ENCODE measurements at regions not wholly inside any gene's neighbourhood (a gene's known extent, or its start where the extent isn't known, plus 50 kb on each side); places are given as distances from the start of the nearest gene placed in this dataset.
"Not testable (repeated sequence)": the region's sequence is repeated elsewhere in the genome, so short reads cannot be mapped to it uniquely, and the experiment has no call there.

- H3K27ac ChIP-seq, result no peak overlapping the region
- H3K4me3 ChIP-seq, result no peak overlapping the region
- H3K4me1 ChIP-seq (replicated peaks), result no peaks in the 10 kb centered on the region
- 41% methylated on average over 2 of the region's 2 CpGs for WGBS
- intact Hi-C loops (cut with DNase I), result no loop called here
- H3K9me3 ChIP-seq, result no peaks in the 10 kb centered on the region
- no peaks in the 10 kb centered on the region for H3K27me3 ChIP-seq (replicated peaks; ENCODE audit: insufficient read depth)
- TF ChIP-seq POLR2A (IDR thresholded peaks at IDR 0.05), result no peak
- TF ChIP-seq, protein P1, sequence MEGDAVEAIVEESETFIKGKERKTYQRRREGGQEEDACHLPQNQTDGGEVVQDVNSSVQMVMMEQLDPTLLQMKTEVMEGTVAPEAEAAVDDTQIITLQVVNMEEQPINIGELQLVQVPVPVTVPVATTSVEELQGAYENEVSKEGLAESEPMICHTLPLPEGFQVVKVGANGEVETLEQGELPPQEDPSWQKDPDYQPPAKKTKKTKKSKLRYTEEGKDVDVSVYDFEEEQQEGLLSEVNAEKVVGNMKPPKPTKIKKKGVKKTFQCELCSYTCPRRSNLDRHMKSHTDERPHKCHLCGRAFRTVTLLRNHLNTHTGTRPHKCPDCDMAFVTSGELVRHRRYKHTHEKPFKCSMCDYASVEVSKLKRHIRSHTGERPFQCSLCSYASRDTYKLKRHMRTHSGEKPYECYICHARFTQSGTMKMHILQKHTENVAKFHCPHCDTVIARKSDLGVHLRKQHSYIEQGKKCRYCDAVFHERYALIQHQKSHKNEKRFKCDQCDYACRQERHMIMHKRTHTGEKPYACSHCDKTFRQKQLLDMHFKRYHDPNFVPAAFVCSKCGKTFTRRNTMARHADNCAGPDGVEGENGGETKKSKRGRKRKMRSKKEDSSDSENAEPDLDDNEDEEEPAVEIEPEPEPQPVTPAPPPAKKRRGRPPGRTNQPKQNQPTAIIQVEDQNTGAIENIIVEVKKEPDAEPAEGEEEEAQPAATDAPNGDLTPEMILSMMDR (IDR thresholded peaks at IDR 0.05), result no peak
- TF ChIP-seq POLR2AphosphoS5 (IDR thresholded peaks at IDR 0.05), result no peak
- H3K36me3 ChIP-seq, result no peaks in the 10 kb centered on the region
- no peak for DNase-seq (ENCODE audit: low spot score)
These were observed 1269.6 kb upstream of the ADGRL2 start for GRCh38 chr1:80531182-80531581.

GRCh38 chr1:80529546-80529945 lies 1271.2 kb upstream of the ADGRL2 start:
- Histone ChIP-seq H3K27ac (no peak overlapping the region), H3K9me3 (no peaks in the 10 kb centered on the region), H3K36me3 (no peaks in the 10 kb centered on the region), H3K4me1 (replicated peaks) (no peaks in the 10 kb centered on the region), H3K4me3 (no peak overlapping the region), H3K27me3 (replicated peaks; ENCODE audit: insufficient read depth) (no peaks in the 10 kb centered on the region)
- WGBS, result 94% methylated on average over 2 of the region's 2 CpGs
- TF ChIP-seq POLR2AphosphoS5 (IDR thresholded peaks at IDR 0.05) (no peak), POLR2A (IDR thresholded peaks at IDR 0.05) (no peak)
- TF ChIP-seq, protein P1 (IDR thresholded peaks at IDR 0.05), result no peak
- DNase-seq (ENCODE audit: low spot score), result no peak
- intact Hi-C loops (cut with DNase I), result no loop called here

DNA sequence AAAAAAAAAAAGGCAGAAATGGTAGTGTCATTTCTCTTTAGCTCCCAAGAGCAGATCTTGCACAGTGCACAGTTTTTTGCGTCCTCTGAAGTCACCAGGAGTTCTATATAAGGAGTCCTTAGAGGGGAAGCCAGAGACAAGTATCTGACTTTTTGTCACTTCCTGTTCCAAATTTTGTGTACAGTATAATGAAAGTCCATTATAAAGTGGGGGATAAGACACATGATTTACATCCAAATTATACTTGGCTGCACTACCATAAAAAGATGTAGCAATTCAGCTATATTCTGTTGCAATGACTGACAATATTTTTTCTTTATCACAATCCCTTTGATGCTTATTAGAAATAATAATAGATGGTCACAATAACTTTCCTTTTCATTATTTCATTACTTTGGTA lies 1276.9 kb upstream of the ADGRL2 start:
- H3K9me3 ChIP-seq, result no peaks in the 10 kb centered on the region
- H3K4me1 ChIP-seq (replicated peaks), result no peaks in the 10 kb centered on the region
- no peaks in the 10 kb centered on the region for H3K36me3 ChIP-seq
- intact Hi-C loops (cut with DNase I), result no loop called here
- TF ChIP-seq POLR2A (IDR thresholded peaks at IDR 0.05), result no peak
- no peak for TF ChIP-seq POLR2AphosphoS5 (IDR thresholded peaks at IDR 0.05)
- TF ChIP-seq, protein P1 (IDR thresholded peaks at IDR 0.05), result no peak
- H3K27ac ChIP-seq, result no peak overlapping the region
- no peak overlapping the region for H3K4me3 ChIP-seq
- no peaks in the 10 kb centered on the region for H3K27me3 ChIP-seq (replicated peaks; ENCODE audit: insufficient read depth)
- 78% methylated on average over 1 of the region's 1 CpG for WGBS
- no peak for DNase-seq (ENCODE audit: low spot score)

- H3K27me3 ChIP-seq (replicated peaks; ENCODE audit: insufficient read depth); DNase-seq (ENCODE audit: low spot score); H3K4me1 ChIP-seq (replicated peaks); H3K27ac ChIP-seq; H3K4me3 ChIP-seq; H3K36me3 ChIP-seq; intact Hi-C loops (cut with DNase I); H3K9me3 ChIP-seq: not testable (repeated sequence)
These were observed 1277.7 kb upstream of the ADGRL2 start for GRCh38 chr1:80523071-80523470.

GRCh38 chr1:80520949-80521348 lies 1279.8 kb upstream of the ADGRL2 start:
- H3K4me1 ChIP-seq (replicated peaks), result no peaks in the 10 kb centered on the region
- whole genome bisulfite sequencing, result 100% methylated on average over 1 of the region's 1 CpG
- no peaks in the 10 kb centered on the region for H3K36me3 ChIP-seq
- H3K4me3 ChIP-seq, result no peak overlapping the region
- TF ChIP-seq POLR2AphosphoS5 (IDR thresholded peaks at IDR 0.05) (no peak), POLR2A (IDR thresholded peaks at IDR 0.05) (no peak)
- TF ChIP-seq, protein P1 (IDR thresholded peaks at IDR 0.05), result no peak
- H3K27ac ChIP-seq, result no peak overlapping the region
- intact Hi-C loops (cut with DNase I), result no loop called here
- no peaks in the 10 kb centered on the region for H3K9me3 ChIP-seq
- H3K27me3 ChIP-seq (replicated peaks; ENCODE audit: insufficient read depth), result no peaks in the 10 kb centered on the region
- DNase-seq (ENCODE audit: low spot score), result no peak

Measured in prostate gland (tissue), 2 donors.